ENCODE measurements at regions not wholly inside any gene's neighbourhood (a gene's known extent, or its start where the extent isn't known, plus 50 kb on each side); places are given as distances from the start of the nearest gene placed in this dataset.

GRCh38 chr12:24198936-24199671 lies 249.6 kb upstream of the SOX5 start:
- DNase-seq, result no peak

GRCh38 chr12:24198070-24198469 lies 248.6 kb upstream of the SOX5 start:
- no peak for DNase-seq

GRCh38 chr12:24197532-24197931 lies 248.1 kb upstream of the SOX5 start:
- no peak for DNase-seq

- no peak for DNase-seq
Measured at GRCh38 chr12:24195063-24195462, 245.6 kb upstream of the SOX5 start.

GRCh38 chr12:24191117-24191516 lies 241.6 kb upstream of the SOX5 start:
- DNase-seq, result no peak

GRCh38 chr12:24185782-24186181 lies 236.3 kb upstream of the SOX5 start:
- DNase-seq, result no peak

GRCh38 chr12:24177889-24178288 lies 228.4 kb upstream of the SOX5 start:
- no peak for DNase-seq

GRCh38 chr12:24175929-24176328 lies 226.5 kb upstream of the SOX5 start:
- no peak for DNase-seq

GRCh38 chr12:24175284-24175683 lies 225.8 kb upstream of the SOX5 start:
- DNase-seq, result no peak

GRCh38 chr12:24173067-24173466 lies 223.6 kb upstream of the SOX5 start:
- no peak for DNase-seq

GRCh38 chr12:24172773-24173066 lies 223.2 kb upstream of the SOX5 start:
- no peak for DNase-seq

GRCh38 chr12:24172031-24172772 lies 222.7 kb upstream of the SOX5 start:
- no peak for DNase-seq

- no peak for DNase-seq
Measured at GRCh38 chr12:24155042-24155441, 205.6 kb upstream of the SOX5 start.

GRCh38 chr12:24153079-24153478 lies 203.6 kb upstream of the SOX5 start:
- no peak for DNase-seq

GRCh38 chr12:24152270-24152669 lies 202.8 kb upstream of the SOX5 start:
- DNase-seq, result no peak

- DNase-seq, result no peak
Measured at GRCh38 chr12:24143928-24144327, 194.5 kb upstream of the SOX5 start.

- DNase-seq, result no peak
Measured at GRCh38 chr12:24139035-24139434, 189.6 kb upstream of the SOX5 start.

- DNase-seq, result no peak
Measured at GRCh38 chr12:24138041-24138440, 188.6 kb upstream of the SOX5 start.

- DNase-seq, result no peak
Measured at GRCh38 chr12:24135158-24135850, 185.8 kb upstream of the SOX5 start.

GRCh38 chr12:24134092-24134491 lies 184.6 kb upstream of the SOX5 start:
- DNase-seq, result no peak

- no peak for DNase-seq
Measured at GRCh38 chr12:24133384-24133783, 183.9 kb upstream of the SOX5 start.

- DNase-seq, result no peak
Measured at GRCh38 chr12:24127919-24128721, 178.7 kb upstream of the SOX5 start.

- DNase-seq, result no peak
Measured at GRCh38 chr12:24125280-24125679, 175.8 kb upstream of the SOX5 start.

Measured in NCI-H187 treated with DMSO at 0.1 percent for 48 hours (cell line).